PC-3 (cell line): ENCODE measurements at regions not wholly inside any gene's neighbourhood (a gene's known extent, or its start where the extent isn't known, plus 50 kb on each side); places are given as distances from the start of the nearest gene placed in this dataset.

ENCODE experiments used
- ATAC-seq: fragments of 200-7000 bp; cut with Tn5 transposase; 2 replicates; pipeline ENCODE4 v1.9.1; 2020; ENCODE audit warnings: mild to moderate bottlenecking, moderate library complexity
- BruUV-seq: library from RNA; stranded (reverse); fragments of 400-500 nt; replicated peaks from 2 replicates; lab custom pipeline; 2021; lab: Mats Ljungman, UMichigan
- CTCF ChIA-PET: fragments of 300-600 bp; sonication (Branson Sonifier 250); formaldehyde crosslinking; loops from one replicate; lab custom pipeline; 2022; ENCODE audit warnings: antibody characterized with exemption; lab: Charles Lee
- POLR2A ChIA-PET: fragments of 300-600 bp; sonication (Branson Sonifier 250); formaldehyde crosslinking; loops from one replicate; lab custom pipeline; 2022; ENCODE audit warnings: antibody characterized with exemption; ENCODE audit not compliant: unreplicated experiment; lab: Charles Lee
- DNase-seq: peaks from one replicate; pipeline ENCODE4 v3.0.0-alpha.2; 2015
- H2AFZ ChIP-seq: fragments of 300-600 bp; sonication (generic); 2 replicates; pipeline ENCODE4 v1.6.0; 2016; ENCODE audit warnings: antibody characterized with exemption, low read length
- H3F3A ChIP-seq: fragments of 300-600 bp; sonication (generic); one replicate; pipeline ENCODE4 v1.6.0; 2017; ENCODE audit warnings: antibody characterized with exemption, low read length, control low read depth, mild to moderate bottlenecking; ENCODE audit not compliant: unreplicated experiment
- H3K27ac ChIP-seq: fragments of 300-600 bp; sonication (generic); 2 replicates; pipeline ENCODE4 v1.5.1; 2016; ENCODE audit warnings: mild to moderate bottlenecking, low read length
- H3K27me3 ChIP-seq: fragments of 300-600 bp; sonication (generic); 2 replicates; pipeline ENCODE4 v1.6.1; 2016; ENCODE audit warnings: low read length, mixed read lengths
- H3K36me3 ChIP-seq: fragments of 300-600 bp; sonication (generic); 2 replicates; pipeline ENCODE4 v1.6.1; 2016; ENCODE audit warnings: low read depth, mixed run types, low read length, mixed read lengths
- H3K4me1 ChIP-seq: fragments of 300-600 bp; sonication (generic); 2 replicates; pipeline ENCODE4 v1.5.1; 2016; ENCODE audit warnings: low read length; ENCODE audit not compliant: insufficient read depth
- H3K4me2 ChIP-seq: fragments of 300-600 bp; sonication (generic); 2 replicates; pipeline ENCODE4 v1.6.0; 2016; ENCODE audit warnings: low read length
- H3K4me3 ChIP-seq: fragments of 300-600 bp; sonication (generic); 2 replicates; pipeline ENCODE4 v1.5.1; 2016; ENCODE audit warnings: mild to moderate bottlenecking, low read length, mixed read lengths
- H3K79me2 ChIP-seq: fragments of 300-600 bp; sonication (generic); 2 replicates; pipeline ENCODE4 v1.6.1; 2017; ENCODE audit warnings: low read length, mixed read lengths
- H3K9ac ChIP-seq: fragments of 300-600 bp; sonication (generic); 2 replicates; pipeline ENCODE4 v1.6.0; 2016; ENCODE audit warnings: mild to moderate bottlenecking, low read length
- H3K9me2 ChIP-seq: fragments of 300-600 bp; sonication (generic); replicated peaks from 2 replicates; pipeline ENCODE4 v1.6.1; 2016; ENCODE audit warnings: mixed run types, low read length, mixed read lengths
- H3K9me3 ChIP-seq: fragments of 300-600 bp; sonication (generic); 2 replicates; pipeline ENCODE4 v1.6.1; 2016; ENCODE audit warnings: low read length, mixed read lengths
- H4K20me1 ChIP-seq: fragments of 300-600 bp; sonication (generic); 2 replicates; pipeline ENCODE4 v1.6.1; 2016; ENCODE audit warnings: low read length, mixed read lengths
- CTCF ChIP-seq: fragments of 300-600 bp; sonication (generic); conservative IDR thresholded peaks from 2 replicates; pipeline ENCODE4 v1.5.1; 2017; ENCODE audit warnings: antibody characterized with exemption, low read depth, mild to moderate bottlenecking, low read length
- EZH2 ChIP-seq: fragments of 300-600 bp; sonication (generic); IDR thresholded peaks from one replicate; pipeline ENCODE4 v1.6.1; 2017; ENCODE audit warnings: antibody characterized with exemption, mild to moderate bottlenecking, low read length; ENCODE audit not compliant: unreplicated experiment
- EZH2phosphoT487 ChIP-seq: fragments of 300-600 bp; sonication (generic); IDR thresholded peaks from 2 replicates; pipeline ENCODE4 v1.6.1; 2018; ENCODE audit warnings: mild to moderate bottlenecking, antibody characterized with exemption, low read length, borderline replicate concordance
- intact Hi-C: fragments of 100-400 bp; cut with micrococcal nuclease; formaldehyde crosslinking; loops from 2 replicates; pipeline ENCODE4 v1.9.0; 2023

GRCh38 chr7:35558841-35559240, 136.1 kb downstream of the HERPUD2 start:
- Histone ChIP-seq H2AFZ (no peak overlapping the region), H3K4me2 (no peak overlapping the region), H3K4me3 (no peak overlapping the region), H4K20me1 (no peaks in the 10 kb centered on the region), H3K27me3 (peaks cover 25% of the 10 kb centered on the region), H3K4me1 (peaks cover 7% of the 10 kb centered on the region), H3K9me3 (no peaks in the 10 kb centered on the region), H3K9me2 (no peaks in the 10 kb centered on the region), H3K9ac (no peak overlapping the region), H3K27ac (no peak overlapping the region), H3K79me2 (no peaks in the 10 kb centered on the region), H3K36me3 (no peaks in the 10 kb centered on the region), H3F3A (no peaks in the 10 kb centered on the region)
- DNase-seq (no peak), ATAC-seq (no peak)
- CTCF ChIA-PET = no interaction called here
- POLR2A ChIA-PET = no interaction called here
- BruUV-seq = no TSS peak
- intact Hi-C loops = no loop called here
- TF ChIP-seq CTCF = no peak
- TF ChIP-seq EZH2 = no peak
- no peak for TF ChIP-seq EZH2phosphoT487

- H3K27me3 ChIP-seq = peaks cover 7% of the 10 kb centered on the region
- ChIA-PET POLR2A (interaction anchor here (0.5 kb wide), 1 partner anchor 137 kb away, joined by 6 read pairs; no protein-coding TSS in a partner anchor), CTCF (no interaction called here)
- peaks cover 7% of the 10 kb centered on the region for H3K4me1 ChIP-seq
- H3K4me3 ChIP-seq = no peak overlapping the region
- no peak overlapping the region for H3K27ac ChIP-seq
- intact Hi-C loops = no loop called here
- no peak overlapping the region for H2AFZ ChIP-seq
- H3K79me2 ChIP-seq = no peaks in the 10 kb centered on the region
- H3F3A ChIP-seq = no peaks in the 10 kb centered on the region
- ATAC-seq = no peak
- DNase-seq = no peak
- H3K9me2 ChIP-seq = no peaks in the 10 kb centered on the region
- H3K4me2 ChIP-seq = no peak overlapping the region
- no peaks in the 10 kb centered on the region for H3K9me3 ChIP-seq
- H4K20me1 ChIP-seq = no peaks in the 10 kb centered on the region
- BruUV-seq = no TSS peak
- no peak for TF ChIP-seq EZH2phosphoT487
- no peak for TF ChIP-seq CTCF
- TF ChIP-seq EZH2 = no peak
- H3K36me3 ChIP-seq = no peaks in the 10 kb centered on the region
- no peak overlapping the region for H3K9ac ChIP-seq
Measured at GRCh38 chr7:35556515-35557471, 138.1 kb downstream of the HERPUD2 start.

- Histone ChIP-seq H3K9me3 (no peaks in the 10 kb centered on the region), H3K4me2 (no peak overlapping the region), H3K36me3 (no peaks in the 10 kb centered on the region), H2AFZ (no peak overlapping the region), H3K27ac (no peak overlapping the region), H3F3A (no peaks in the 10 kb centered on the region), H3K79me2 (no peaks in the 10 kb centered on the region), H3K4me1 (peaks cover 7% of the 10 kb centered on the region), H4K20me1 (no peaks in the 10 kb centered on the region), H3K4me3 (no peak overlapping the region), H3K9ac (no peak overlapping the region), H3K9me2 (no peaks in the 10 kb centered on the region), H3K27me3 (no peaks in the 10 kb centered on the region; the same call in none of the 2 replicates)
- BruUV-seq = no TSS peak
- intact Hi-C loops = no loop called here
- peak; percentile 80 for DNase-seq
- no peak for TF ChIP-seq EZH2
- no peak for TF ChIP-seq CTCF
- no peak for TF ChIP-seq EZH2phosphoT487
- POLR2A ChIA-PET = interaction anchor here (0.5 kb wide), 1 partner anchor 138 kb away, joined by 6 read pairs; no protein-coding TSS in a partner anchor
- CTCF ChIA-PET = no interaction called here
- ATAC-seq = peak; percentile 93
Measured at GRCh38 chr7:35555934-35556333, 139.0 kb downstream of the HERPUD2 start.
